ENCODE measurements at regions not wholly inside any gene's neighbourhood (a gene's known extent, or its start where the extent isn't known, plus 50 kb on each side); places are given as distances from the start of the nearest gene placed in this dataset.

- no peak for TF ChIP-seq EP300 (IDR thresholded peaks at IDR 0.05; ENCODE audit: borderline replicate concordance)
- no peak for TF ChIP-seq USF1 (IDR thresholded peaks at IDR 0.05)
- no peak for TF ChIP-seq TEAD4 (IDR thresholded peaks at IDR 0.05)
These were observed 208.3 kb downstream of the TMEM200A start for GRCh38 chr6:130574146-130574545.

GRCh38 chr6:130575557-130575956 is 209.7 kb downstream of the TMEM200A start:
- TF ChIP-seq USF1 (IDR thresholded peaks at IDR 0.05) = no peak
- TF ChIP-seq ZBTB7A (IDR thresholded peaks at IDR 0.05; ENCODE audit: low read depth) = no peak
- TF ChIP-seq EGR1 (IDR thresholded peaks at IDR 0.05) = no peak
- no peak for TF ChIP-seq CREB1 (IDR thresholded peaks at IDR 0.05; ENCODE audit: low read depth)
- no peak for TF ChIP-seq YY1 (IDR thresholded peaks at IDR 0.05; ENCODE audit: low read depth)
- no peak for TF ChIP-seq TEAD4 (IDR thresholded peaks at IDR 0.05)
- no peak for TF ChIP-seq TAF1 (IDR thresholded peaks at IDR 0.05; ENCODE audit: low read depth)
- no peak for TF ChIP-seq RAD21 (IDR thresholded peaks at IDR 0.05; ENCODE audit: low read depth)
- no peak for TF ChIP-seq EP300 (IDR thresholded peaks at IDR 0.05; ENCODE audit: borderline replicate concordance)
- TF ChIP-seq REST (IDR thresholded peaks at IDR 0.05; ENCODE audit: low read depth) = no peak

- no peak for TF ChIP-seq REST (IDR thresholded peaks at IDR 0.05; ENCODE audit: low read depth)
- no peak for TF ChIP-seq EP300 (IDR thresholded peaks at IDR 0.05; ENCODE audit: borderline replicate concordance)
- TF ChIP-seq TCF12 (IDR thresholded peaks at IDR 0.05; ENCODE audit: low read depth) = no peak
- no peak for TF ChIP-seq ZBTB7A (IDR thresholded peaks at IDR 0.05; ENCODE audit: low read depth)
- TF ChIP-seq USF1 (IDR thresholded peaks at IDR 0.05) = no peak
- TF ChIP-seq CREB1 (IDR thresholded peaks at IDR 0.05; ENCODE audit: low read depth) = no peak
- TF ChIP-seq CEBPB (IDR thresholded peaks at IDR 0.05) = no peak
- no peak for TF ChIP-seq RAD21 (IDR thresholded peaks at IDR 0.05; ENCODE audit: low read depth)
- no peak for TF ChIP-seq TAF1 (IDR thresholded peaks at IDR 0.05; ENCODE audit: low read depth)
- TF ChIP-seq EGR1 (IDR thresholded peaks at IDR 0.05) = no peak
These were observed 210.2 kb downstream of the TMEM200A start for GRCh38 chr6:130575971-130576370.

GRCh38 chr6:130577178-130577919 is 211.5 kb downstream of the TMEM200A start:
- TF ChIP-seq TEAD4 (IDR thresholded peaks at IDR 0.05) (no peak), CEBPB (IDR thresholded peaks at IDR 0.05) (no peak), USF1 (IDR thresholded peaks at IDR 0.05) (no peak), ZBTB7A (IDR thresholded peaks at IDR 0.05; ENCODE audit: low read depth) (no peak), REST (IDR thresholded peaks at IDR 0.05; ENCODE audit: low read depth) (no peak), EGR1 (IDR thresholded peaks at IDR 0.05) (no peak), YY1 (IDR thresholded peaks at IDR 0.05; ENCODE audit: low read depth) (no peak), EP300 (IDR thresholded peaks at IDR 0.05; ENCODE audit: borderline replicate concordance) (no peak), CREB1 (IDR thresholded peaks at IDR 0.05; ENCODE audit: low read depth) (no peak), FOXM1 (IDR thresholded peaks at IDR 0.05; ENCODE audit: borderline replicate concordance, low read depth) (no peak), RAD21 (IDR thresholded peaks at IDR 0.05; ENCODE audit: low read depth) (no peak), NFIC (IDR thresholded peaks at IDR 0.05) (no peak), TAF1 (IDR thresholded peaks at IDR 0.05; ENCODE audit: low read depth) (no peak), TCF12 (IDR thresholded peaks at IDR 0.05; ENCODE audit: low read depth) (no peak)
- TF ChIP-seq, protein P1, sequence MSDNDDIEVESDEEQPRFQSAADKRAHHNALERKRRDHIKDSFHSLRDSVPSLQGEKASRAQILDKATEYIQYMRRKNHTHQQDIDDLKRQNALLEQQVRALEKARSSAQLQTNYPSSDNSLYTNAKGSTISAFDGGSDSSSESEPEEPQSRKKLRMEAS (IDR thresholded peaks at IDR 0.05) = no peak
